Neural progenitor cell (in vitro differentiated cells): ENCODE measurements at regions not wholly inside any gene's neighbourhood (a gene's known extent, or its start where the extent isn't known, plus 50 kb on each side); places are given as distances from the start of the nearest gene placed in this dataset.

Source experiments
- DNase-seq: peaks from one replicate; pipeline ENCODE4 v3.0.0-alpha.2; 2016; ENCODE audit warnings: low spot score
- H2AFZ ChIP-seq: fragments of 200-600 bp; sonication (generic); replicated peaks from 2 replicates; pipeline ENCODE4 v1.6.1; 2016; ENCODE audit warnings: antibody characterized with exemption
- H3F3A ChIP-seq: fragments of 200-600 bp; sonication (generic); 2 replicates; pipeline ENCODE4 v1.6.1; 2016; ENCODE audit warnings: antibody characterized with exemption, low read depth
- H3K27ac ChIP-seq: fragments of 200-600 bp; sonication (generic); 2 replicates; pipeline ENCODE4 v1.5.1; 2016; ENCODE audit warnings: mild to moderate bottlenecking
- H3K27me3 ChIP-seq: fragments of 200-600 bp; sonication (generic); 2 replicates; pipeline ENCODE4 v1.6.1; 2016; ENCODE audit warnings: mild to moderate bottlenecking, moderate library complexity
- H3K36me3 ChIP-seq: fragments of 200-600 bp; sonication (generic); 2 replicates; pipeline ENCODE4 v1.5.1; 2016
- H3K4me1 ChIP-seq: fragments of 200-600 bp; sonication (generic); 2 replicates; pipeline ENCODE4 v1.6.1; 2016; ENCODE audit warnings: mixed run types
- H3K4me2 ChIP-seq: fragments of 200-600 bp; sonication (generic); 2 replicates; pipeline ENCODE4 v1.6.1; 2016
- H3K4me3 ChIP-seq: fragments of 200-600 bp; sonication (generic); 2 replicates; pipeline ENCODE4 v1.5.1; 2016
- H3K79me2 ChIP-seq: fragments of 200-600 bp; sonication (generic); 2 replicates; pipeline ENCODE4 v1.6.1; 2016; ENCODE audit warnings: low read depth
- H3K9ac ChIP-seq: fragments of 200-600 bp; sonication (generic); 2 replicates; pipeline ENCODE4 v1.6.1; 2016
- H3K9me3 ChIP-seq: fragments of 200-600 bp; sonication (generic); 2 replicates; pipeline ENCODE4 v1.5.1; 2016; ENCODE audit warnings: low read depth
- H4K20me1 ChIP-seq: fragments of 200-600 bp; sonication (generic); 2 replicates; pipeline ENCODE4 v1.6.1; 2016; ENCODE audit warnings: low read depth
- H3K27ac Mint-ChIP-seq: 3 replicates; pipeline ENCODE4 v1.8.0; 2021; ENCODE audit warnings: mixed read lengths
- H3K27me3 Mint-ChIP-seq: 2 replicates; pipeline ENCODE4 v1.8.0; 2022; ENCODE audit warnings: low read depth, mild to moderate bottlenecking, inconsistent platforms, moderate library complexity, mixed read lengths; ENCODE audit not compliant: insufficient read depth
- H3K36me3 Mint-ChIP-seq: 3 replicates; pipeline ENCODE4 v1.8.0; 2021; ENCODE audit warnings: mixed read lengths
- H3K4me1 Mint-ChIP-seq: 3 replicates; pipeline ENCODE4 v1.8.0; 2021; ENCODE audit warnings: mixed read lengths
- H3K4me3 Mint-ChIP-seq: 3 replicates; pipeline ENCODE4 v1.8.0; 2021; ENCODE audit warnings: mild to moderate bottlenecking, moderate library complexity, mixed read lengths
- H3K9me3 Mint-ChIP-seq: 3 replicates; pipeline ENCODE4 v1.8.0; 2020; ENCODE audit warnings: mixed read lengths
- CTCF ChIP-seq: fragments of 200-600 bp; sonication (generic); IDR thresholded peaks from 2 replicates; pipeline ENCODE4 v1.5.1; 2017; ENCODE audit warnings: antibody characterized with exemption, mild to moderate bottlenecking
- EZH2 ChIP-seq: fragments of 200-600 bp; sonication (generic); IDR thresholded peaks from 2 replicates; pipeline ENCODE4 v1.6.1; 2017; ENCODE audit warnings: antibody characterized with exemption, mild to moderate bottlenecking, moderate library complexity
- EZH2phosphoT487 ChIP-seq: fragments of 200-600 bp; sonication (generic); IDR thresholded peaks from 2 replicates; pipeline ENCODE4 v1.6.1; 2017; ENCODE audit warnings: antibody characterized with exemption

- Mint-ChIP-seq H3K4me3 (no peak overlapping the region), H3K9me3 (no peaks in the 10 kb centered on the region), H3K27me3 (peaks cover 4% of the 10 kb centered on the region), H3K27ac (no peak overlapping the region), H3K4me1 (no peaks in the 10 kb centered on the region), H3K36me3 (no peaks in the 10 kb centered on the region)
- no peak overlapping the region for H2AFZ ChIP-seq
- no peak overlapping the region for H3K27ac ChIP-seq
- H3K9me3 ChIP-seq = no peaks in the 10 kb centered on the region
- no peak overlapping the region for H3K4me2 ChIP-seq
- no peaks in the 10 kb centered on the region for H3F3A ChIP-seq
- no peaks in the 10 kb centered on the region for H4K20me1 ChIP-seq
- no peaks in the 10 kb centered on the region for H3K36me3 ChIP-seq
- no peak overlapping the region for H3K9ac ChIP-seq
- no peaks in the 10 kb centered on the region for H3K79me2 ChIP-seq
- no peak for DNase-seq
- no peak overlapping the region for H3K4me3 ChIP-seq
- TF ChIP-seq EZH2phosphoT487 = no peak
- TF ChIP-seq EZH2 = no peak
- no peak for TF ChIP-seq CTCF
- H3K27me3 ChIP-seq = no peaks in the 10 kb centered on the region
- H3K4me1 ChIP-seq = no peaks in the 10 kb centered on the region
Observed at GRCh38 chr5:39880985-39881384, 456.2 kb upstream of the DAB2 start.

- DNase-seq = no peak
- Histone ChIP-seq H3K36me3 (no peaks in the 10 kb centered on the region), H3K9me3 (no peaks in the 10 kb centered on the region), H3K4me2 (no peak overlapping the region), H3F3A (no peaks in the 10 kb centered on the region), H3K4me3 (no peak overlapping the region), H3K27ac (no peak overlapping the region), H3K9ac (no peak overlapping the region), H3K27me3 (no peaks in the 10 kb centered on the region), H4K20me1 (no peaks in the 10 kb centered on the region), H3K79me2 (no peaks in the 10 kb centered on the region), H3K4me1 (no peaks in the 10 kb centered on the region), H2AFZ (no peak overlapping the region)
- Mint-ChIP-seq H3K36me3 (no peaks in the 10 kb centered on the region), H3K9me3 (no peaks in the 10 kb centered on the region), H3K27me3 (peaks cover 2% of the 10 kb centered on the region), H3K4me3 (no peak overlapping the region), H3K27ac (no peak overlapping the region), H3K4me1 (no peaks in the 10 kb centered on the region)
- TF ChIP-seq CTCF (no peak), EZH2phosphoT487 (no peak), EZH2 (no peak)
Observed at GRCh38 chr5:39877479-39877878, 452.7 kb upstream of the DAB2 start.

- no peak for DNase-seq
- Mint-ChIP-seq H3K9me3 (peaks cover 2% of the 10 kb centered on the region), H3K36me3 (no peaks in the 10 kb centered on the region), H3K27ac (no peak overlapping the region), H3K4me3 (no peak overlapping the region), H3K4me1 (no peaks in the 10 kb centered on the region), H3K27me3 (no peaks in the 10 kb centered on the region)
- Histone ChIP-seq H3K79me2 (no peaks in the 10 kb centered on the region), H3K9me3 (no peaks in the 10 kb centered on the region), H3K27me3 (no peaks in the 10 kb centered on the region), H3K4me2 (no peak overlapping the region), H3K36me3 (no peaks in the 10 kb centered on the region), H2AFZ (no peak overlapping the region), H3F3A (no peaks in the 10 kb centered on the region), H3K27ac (no peak overlapping the region), H3K9ac (no peak overlapping the region), H4K20me1 (no peaks in the 10 kb centered on the region), H3K4me3 (no peak overlapping the region), H3K4me1 (no peaks in the 10 kb centered on the region)
- TF ChIP-seq CTCF (no peak), EZH2 (no peak), EZH2phosphoT487 (no peak)
Observed at GRCh38 chr5:39876146-39876545, 451.4 kb upstream of the DAB2 start.

- no peak overlapping the region for H3K27ac Mint-ChIP-seq
Observed at GRCh38 chr5:39870137-39870536, 445.4 kb upstream of the DAB2 start.

More at GRCh38 chr5:39870137-39870536, 445.4 kb upstream of the DAB2 start:
- TF ChIP-seq EZH2phosphoT487 = no peak
- H3K4me3 ChIP-seq = no peak overlapping the region
- no peaks in the 10 kb centered on the region for H3K27me3 Mint-ChIP-seq
- H3K9me3 Mint-ChIP-seq = peaks cover 11% of the 10 kb centered on the region
- no peaks in the 10 kb centered on the region for H3K36me3 Mint-ChIP-seq
- no peak overlapping the region for H3K27ac ChIP-seq
- no peaks in the 10 kb centered on the region for H3F3A ChIP-seq
- DNase-seq = no peak
- no peaks in the 10 kb centered on the region for H3K27me3 ChIP-seq
- no peak overlapping the region for H3K4me2 ChIP-seq
- H3K36me3 ChIP-seq = no peaks in the 10 kb centered on the region
- no peaks in the 10 kb centered on the region for H4K20me1 ChIP-seq
- no peak overlapping the region for H3K9ac ChIP-seq
- no peaks in the 10 kb centered on the region for H3K4me1 ChIP-seq
- H3K4me1 Mint-ChIP-seq = no peaks in the 10 kb centered on the region
- H3K4me3 Mint-ChIP-seq = no peak overlapping the region
- H3K9me3 ChIP-seq = no peaks in the 10 kb centered on the region
- H3K79me2 ChIP-seq = no peaks in the 10 kb centered on the region
- H2AFZ ChIP-seq = no peak overlapping the region
